ENCODE measurements at regions not wholly inside any gene's neighbourhood (a gene's known extent, or its start where the extent isn't known, plus 50 kb on each side); places are given as distances from the start of the nearest gene placed in this dataset.
"Not testable (repeated sequence)": the region's sequence is repeated elsewhere in the genome, so short reads cannot be mapped to it uniquely, and the experiment has no call there.

- FAIRE-seq = no peak
These were observed 320.1 kb downstream of the PTTG2 start for GRCh38 chr4:38280323-38280706.

DNA sequence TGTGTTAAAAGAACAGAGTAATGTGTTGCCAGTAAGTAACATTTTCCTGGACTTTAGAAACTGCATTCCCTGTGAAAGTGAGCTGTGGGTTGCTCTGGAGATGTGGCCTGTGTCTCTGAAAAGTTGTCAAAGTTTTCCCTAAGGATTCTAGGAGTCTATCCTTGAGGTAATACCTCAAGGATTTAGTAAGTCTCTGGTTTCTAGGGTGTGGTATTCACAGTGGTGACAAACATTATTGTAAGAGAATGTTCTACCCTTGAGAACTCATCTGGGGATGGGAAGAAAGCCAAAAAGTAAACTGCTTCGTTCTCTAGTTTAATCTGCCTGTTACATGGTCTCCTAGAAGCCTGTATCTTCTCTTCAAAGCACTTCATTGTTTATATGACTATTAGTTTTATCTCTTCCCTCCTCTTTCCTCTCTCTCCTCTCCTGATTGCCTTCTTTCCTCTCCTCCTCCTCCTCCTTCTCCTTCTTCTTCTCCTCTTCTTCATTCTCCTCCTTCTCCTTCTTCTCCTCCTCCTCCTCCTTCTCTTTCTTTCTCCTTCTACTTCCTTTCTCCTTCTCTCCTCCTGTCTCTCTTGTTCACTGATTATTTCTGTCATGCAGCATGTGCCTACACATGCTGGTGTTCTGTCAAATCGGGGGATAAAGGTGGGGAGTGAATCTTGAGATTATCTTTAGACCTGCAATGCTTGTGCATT is 321.3 kb downstream of the PTTG2 start:
- FAIRE-seq = no peak

- FAIRE-seq = no peak
These were observed 323.5 kb downstream of the PTTG2 start for GRCh38 chr4:38283724-38284123.

DNA sequence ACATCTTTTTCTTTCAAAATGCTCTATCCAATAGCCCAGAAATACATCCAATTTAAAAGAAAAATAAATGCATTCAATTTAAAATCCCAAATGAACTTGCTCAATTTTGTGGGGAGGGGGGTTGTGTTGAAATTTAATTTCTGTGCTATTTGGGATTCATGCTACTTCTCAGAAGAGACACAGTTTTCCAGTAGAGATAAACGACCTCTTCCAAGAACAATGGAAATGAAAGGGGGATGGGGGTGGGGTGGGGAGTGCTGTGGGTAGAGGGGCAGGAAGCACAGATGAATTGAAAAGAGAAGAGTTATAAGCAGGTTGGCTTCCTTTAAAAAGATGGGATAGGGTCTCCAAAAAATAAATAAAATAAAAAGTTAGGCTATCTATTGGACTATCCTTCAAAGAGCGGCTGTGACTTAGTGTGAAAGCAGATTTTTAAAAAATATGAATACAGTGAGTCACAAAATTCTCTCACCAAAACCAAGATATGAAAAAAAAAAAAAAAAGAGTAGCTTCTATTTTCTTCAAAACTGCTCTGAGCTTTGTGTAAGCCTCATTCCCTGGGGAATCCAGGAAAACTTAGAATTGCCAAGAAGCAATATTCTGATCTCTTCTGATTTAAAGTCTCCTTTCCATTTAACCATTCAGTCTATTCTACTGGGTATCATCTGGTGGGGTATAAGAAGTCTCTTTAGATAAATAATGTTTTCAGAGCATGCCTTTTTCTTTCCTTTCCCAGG is 324.3 kb downstream of the PTTG2 start:
- no peak for FAIRE-seq

- FAIRE-seq = no peak
These were observed 327.1 kb downstream of the PTTG2 start for GRCh38 chr4:38287101-38287851.

DNA sequence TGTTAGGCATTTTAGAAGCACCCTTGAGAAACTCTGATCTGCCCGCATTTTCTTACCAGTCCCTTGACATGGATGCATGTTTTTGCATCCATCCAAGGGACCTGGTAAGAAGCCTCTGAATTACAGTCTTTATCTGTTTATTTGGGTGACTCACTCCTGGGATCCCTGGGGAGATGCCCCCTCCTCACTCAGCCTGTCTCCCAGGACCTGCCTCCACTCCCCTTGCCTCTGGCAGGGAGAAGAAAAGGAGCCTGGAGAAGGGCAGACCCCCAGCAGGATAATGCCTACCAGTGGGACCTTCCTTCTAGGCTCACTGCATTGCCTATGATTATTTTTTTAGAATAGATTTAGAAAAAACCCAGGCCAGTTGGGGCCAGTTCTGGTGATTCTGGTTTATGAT is 329.4 kb downstream of the PTTG2 start:
- FAIRE-seq = no peak

DNA sequence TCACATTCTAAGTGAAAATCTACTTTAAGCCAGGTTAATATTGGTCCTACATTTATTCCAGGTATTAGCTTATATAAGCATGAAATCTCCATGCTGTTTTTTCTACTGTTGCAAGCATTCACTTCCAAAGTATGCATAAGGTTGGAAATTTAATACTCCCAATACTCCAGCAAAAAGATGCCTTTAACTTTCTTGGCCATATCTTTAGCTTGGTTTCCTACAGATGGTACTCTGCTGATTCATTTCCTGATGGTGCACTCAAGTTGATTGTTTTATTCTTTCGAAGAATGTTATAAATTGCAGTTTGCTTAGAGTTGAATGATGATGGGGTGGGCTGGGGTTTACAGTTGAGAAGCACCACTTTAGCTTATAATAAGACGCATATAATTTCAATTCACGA is 330.2 kb downstream of the PTTG2 start:
- FAIRE-seq = no peak

DNA sequence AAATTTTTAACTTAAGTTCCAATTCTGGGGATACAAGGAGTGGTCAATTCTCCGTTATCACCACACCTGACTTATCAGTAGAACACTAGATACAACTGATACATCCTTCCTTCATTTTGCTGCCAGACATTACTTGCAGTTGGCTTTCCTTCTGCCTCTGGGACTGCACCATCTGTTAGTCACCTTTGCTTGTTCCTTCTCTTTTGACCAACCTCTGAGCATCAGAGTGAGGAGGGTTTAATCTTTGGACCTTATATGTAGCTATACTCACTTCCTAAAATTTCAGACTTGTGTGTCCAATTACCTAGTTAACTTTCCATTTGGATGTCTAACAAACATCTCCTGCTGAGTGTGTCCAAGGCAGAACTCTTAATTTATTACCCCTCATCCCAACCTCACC is 330.7 kb downstream of the PTTG2 start:
- FAIRE-seq = no peak

GRCh38 chr4:38292529-38292928 is 332.3 kb downstream of the PTTG2 start:
- no peak for FAIRE-seq

- no peak for FAIRE-seq
These were observed 334.0 kb downstream of the PTTG2 start for GRCh38 chr4:38294238-38294637.

- no peak for FAIRE-seq
These were observed 336.9 kb downstream of the PTTG2 start for GRCh38 chr4:38297061-38297460.

GRCh38 chr4:38298868-38299713 is 338.9 kb downstream of the PTTG2 start:
- FAIRE-seq = no peak

GRCh38 chr4:38302910-38303309 is 342.7 kb downstream of the PTTG2 start:
- no peak for FAIRE-seq

GRCh38 chr4:38304460-38304859 is 344.3 kb downstream of the PTTG2 start:
- FAIRE-seq = not testable (repeated sequence)

DNA sequence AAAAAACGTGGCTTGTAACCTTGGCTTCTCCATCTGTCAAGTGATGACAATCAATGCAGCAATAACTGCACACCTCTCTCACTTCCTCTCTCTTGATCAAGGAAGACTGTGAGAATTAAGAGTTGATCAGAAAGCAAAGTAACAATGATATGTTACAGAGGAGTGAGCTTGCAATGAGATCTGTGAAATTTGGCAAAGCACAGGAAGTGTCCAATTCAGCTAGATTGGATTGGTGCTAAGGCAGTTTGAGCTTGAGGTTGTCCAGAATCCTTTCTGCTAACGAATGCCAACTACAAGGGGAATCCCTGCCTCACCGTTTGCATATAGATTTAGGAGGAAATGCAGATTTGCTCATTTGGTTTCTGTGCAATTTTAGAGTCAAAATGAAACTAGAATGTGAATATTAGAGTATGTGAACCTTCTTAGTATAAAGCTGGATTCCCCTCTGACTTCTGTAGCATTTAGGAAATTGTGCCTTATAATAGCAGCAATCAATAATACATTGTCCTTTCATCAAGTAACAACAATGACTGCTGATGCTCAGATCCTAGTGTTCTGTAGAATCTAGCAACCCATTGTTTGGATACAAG is 346.4 kb downstream of the PTTG2 start:
- FAIRE-seq = no peak

DNA sequence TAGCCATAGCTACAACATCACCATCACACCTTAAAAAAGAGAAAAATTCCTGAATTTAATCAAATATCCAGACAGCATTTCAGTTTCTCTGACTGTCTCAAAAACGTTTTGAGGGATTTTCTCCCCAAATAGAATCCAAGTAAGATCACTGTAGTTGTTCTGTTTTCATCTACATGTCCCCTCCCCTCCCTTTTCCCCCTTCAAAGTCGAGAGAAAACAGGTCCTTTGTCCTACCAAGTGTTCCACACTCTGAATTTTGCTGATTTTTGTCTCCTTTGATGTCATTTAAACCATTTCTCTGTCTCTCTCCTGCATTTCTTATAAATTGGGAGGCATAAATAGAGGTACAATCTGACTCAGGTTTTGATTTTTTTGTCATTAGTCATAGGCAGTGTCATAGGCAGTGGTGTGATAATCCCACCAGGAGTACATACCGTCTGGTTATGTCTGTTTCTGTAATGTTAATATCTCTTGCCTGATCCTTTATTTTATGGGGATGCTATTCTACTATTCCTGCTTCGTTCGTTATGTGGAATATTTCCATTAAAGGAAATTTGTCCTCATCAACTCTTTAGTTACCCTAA is 348.6 kb downstream of the PTTG2 start:
- no peak for FAIRE-seq

GRCh38 chr4:38309471-38309870 is 349.3 kb downstream of the PTTG2 start:
- no peak for FAIRE-seq

- no peak for FAIRE-seq
These were observed 350.3 kb downstream of the PTTG2 start for GRCh38 chr4:38310446-38311043.

- FAIRE-seq = no peak
These were observed 351.4 kb downstream of the PTTG2 start for GRCh38 chr4:38311495-38312126.

DNA sequence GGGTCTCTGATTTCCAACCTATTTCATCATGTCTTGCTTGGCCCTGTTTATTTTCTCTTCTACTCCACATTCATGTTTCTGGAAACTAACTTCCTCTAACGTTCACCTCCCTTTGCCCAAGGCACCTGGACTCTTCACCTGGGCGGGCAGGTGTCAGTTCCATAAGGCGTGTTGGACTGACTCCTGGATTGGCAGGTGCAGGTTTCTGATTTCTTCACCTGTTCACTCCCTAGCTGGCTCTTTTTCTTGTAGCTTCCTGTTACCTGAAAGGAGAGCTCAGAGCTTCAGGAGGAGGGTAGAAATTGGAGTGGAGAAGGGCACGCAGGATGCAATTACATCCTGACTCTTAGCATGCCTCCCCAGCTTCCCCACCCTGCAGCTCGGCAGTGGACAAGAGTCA is 350.8 kb upstream of the KLF3 start:
- FAIRE-seq = no peak

- no peak for FAIRE-seq
These were observed 349.9 kb upstream of the KLF3 start for GRCh38 chr4:38313999-38314561.

Measured in endometrium (tissue), 2 donors.